HepG2 (cell line): ENCODE measurements at regions not wholly inside any gene's neighbourhood (a gene's known extent, or its start where the extent isn't known, plus 50 kb on each side); places are given as distances from the start of the nearest gene placed in this dataset.

Experiments used
- ARID4A ChIP-seq: sonication (generic); formaldehyde crosslinking; IDR thresholded peaks from 2 replicates; pipeline ENCODE4 v1.5.0; 2020; ENCODE audit warnings: mild to moderate bottlenecking, missing genetic modification reagents, borderline replicate concordance
- ASH2L ChIP-seq: fragments of 300-600, 200-600 bp; sonication (generic); IDR thresholded peaks from 2 replicates; pipeline ENCODE4 v1.7.0; 2017; ENCODE audit warnings: low read depth, mild to moderate bottlenecking, moderate library complexity, mixed read lengths, low read length; ENCODE audit not compliant: insufficient read length
- ATF5 ChIP-seq: sonication (generic); formaldehyde crosslinking; IDR thresholded peaks from 2 replicates; pipeline ENCODE4 v1.4.0; 2020; ENCODE audit warnings: mild to moderate bottlenecking, low read depth, missing genetic modification reagents
- ATF7 ChIP-seq, 2 experiments: fragments of 450-650 bp in 1 of 2; sonication (generic) in 1 of 2; formaldehyde crosslinking in 1 of 2; IDR thresholded peaks; 2 replicates each; pipeline versions ENCODE4 v1.4.0 to v1.6.1; 2016 to 2020; ENCODE audit warnings: antibody characterized with exemption in 1 of 2, mild to moderate bottlenecking in 1 of 2, missing genetic modification reagents in 1 of 2
- CSRNP1 ChIP-seq: sonication (generic); formaldehyde crosslinking; IDR thresholded peaks from 2 replicates; pipeline ENCODE4 v1.8.1; 2023; ENCODE audit warnings: mild to moderate bottlenecking, missing genetic modification reagents
- GTF3A ChIP-seq: sonication (generic); formaldehyde crosslinking; conservative IDR thresholded peaks from 2 replicates; pipeline ENCODE4 v1.4.0; 2020; ENCODE audit warnings: mild to moderate bottlenecking, missing genetic modification reagents
- HOXA7 ChIP-seq: sonication (generic); formaldehyde crosslinking; IDR thresholded peaks from 2 replicates; pipeline ENCODE4 v1.8.1; 2022; ENCODE audit warnings: mild to moderate bottlenecking, missing genetic modification reagents, moderate library complexity
- MED1 ChIP-seq: sonication (generic); formaldehyde crosslinking; IDR thresholded peaks from 2 replicates; pipeline ENCODE4 v1.4.0; 2020; ENCODE audit warnings: missing genetic modification reagents
- MTA3 ChIP-seq: sonication (generic); formaldehyde crosslinking; IDR thresholded peaks from 2 replicates; pipeline ENCODE4 v1.4.0; 2020; ENCODE audit warnings: missing genetic modification reagents
- RBFOX2 ChIP-seq: fragments of 200-400 bp; formaldehyde crosslinking; IDR thresholded peaks from 2 replicates; pipeline ENCODE4 v1.6.1; 2017; ENCODE audit warnings: low read depth, mild to moderate bottlenecking, low read length
- REL ChIP-seq: sonication (generic); formaldehyde crosslinking; conservative IDR thresholded peaks from 2 replicates; pipeline ENCODE4 v1.8.0; 2022; ENCODE audit warnings: mild to moderate bottlenecking, missing genetic modification reagents, moderate library complexity
- SIX1 ChIP-seq: sonication (generic); formaldehyde crosslinking; IDR thresholded peaks from 2 replicates; pipeline ENCODE4 v1.4.0; 2020; ENCODE audit warnings: missing genetic modification reagents, borderline replicate concordance
- TBX3 ChIP-seq: fragments of 450-650 bp; IDR thresholded peaks from 2 replicates; pipeline ENCODE4 v1.6.1; 2017; ENCODE audit warnings: antibody characterized with exemption, mild to moderate bottlenecking, inconsistent platforms, borderline replicate concordance
- TMF1 ChIP-seq: sonication (generic); formaldehyde crosslinking; IDR thresholded peaks from 2 replicates; pipeline ENCODE4 v1.8.1; 2022; ENCODE audit warnings: low read depth, missing genetic modification reagents
- ZFP91 ChIP-seq: sonication (generic); formaldehyde crosslinking; IDR thresholded peaks from 2 replicates; pipeline ENCODE4 v1.9.0; 2022; ENCODE audit warnings: missing genetic modification reagents, mild to moderate bottlenecking, borderline replicate concordance
- ZMYM3 ChIP-seq: sonication (generic); formaldehyde crosslinking; IDR thresholded peaks from 2 replicates; pipeline ENCODE4 v1.5.1; 2020; ENCODE audit warnings: mild to moderate bottlenecking, missing genetic modification reagents
- ZNF124 ChIP-seq: sonication (generic); formaldehyde crosslinking; IDR thresholded peaks from 2 replicates; pipeline ENCODE4 v1.4.0; 2020; ENCODE audit warnings: missing genetic modification reagents
- ZNF207 ChIP-seq: fragments of 450-650 bp; IDR thresholded peaks from 2 replicates; pipeline ENCODE4 v1.6.1; 2016; ENCODE audit warnings: antibody characterized with exemption, borderline replicate concordance
- ZNF570 ChIP-seq: sonication (generic); formaldehyde crosslinking; IDR thresholded peaks from 2 replicates; pipeline ENCODE4 v1.4.0; 2020; ENCODE audit warnings: mild to moderate bottlenecking, missing genetic modification reagents, borderline replicate concordance
- ZNF616 ChIP-seq: sonication (generic); formaldehyde crosslinking; IDR thresholded peaks from 2 replicates; pipeline ENCODE4 v1.5.0; 2020; ENCODE audit warnings: low read depth, mild to moderate bottlenecking, missing genetic modification reagents
- ZNF83 ChIP-seq: sonication (generic); formaldehyde crosslinking; IDR thresholded peaks from 2 replicates; pipeline ENCODE4 v1.4.0; 2020; ENCODE audit warnings: missing genetic modification reagents, mild to moderate bottlenecking, borderline replicate concordance
- ZSCAN12 ChIP-seq: sonication (generic); formaldehyde crosslinking; IDR thresholded peaks from 2 replicates; pipeline ENCODE4 v1.9.0; 2021; ENCODE audit warnings: mild to moderate bottlenecking, missing genetic modification reagents
- ZSCAN25 ChIP-seq: sonication (generic); formaldehyde crosslinking; IDR thresholded peaks from 2 replicates; pipeline ENCODE4 v1.8.0; 2022; ENCODE audit warnings: mild to moderate bottlenecking, missing genetic modification reagents

- TF ChIP-seq TBX3 (peak; percentile 46; the same call in 1 of the 2 replicates), ZNF207 (0 out of 2 replicates have a peak, but pooled peaks have one; percentile 26), RBFOX2 (no peak), ATF5 (CRISPR knock-in tag) (no peak), ZMYM3 (CRISPR knock-in tag) (0 out of 2 replicates have a peak, but pooled peaks have one; percentile 3), MED1 (no peak), TMF1 (no peak), GTF3A (CRISPR knock-in tag) (no peak), HOXA7 (0 out of 2 replicates have a peak, but pooled peaks have one; percentile 43), ARID4A (no peak), REL (CRISPR knock-in tag) (0 out of 2 replicates have a peak, but pooled peaks have one; percentile 33), MTA3 (CRISPR knock-in tag) (no peak), ATF7 (IDR thresholded peaks at IDR 0.05) (no peak), ATF7 (CRISPR knock-in tag; IDR thresholded peaks at IDR 0.05) (no peak), ZFP91 (CRISPR knock-in tag) (0 out of 2 replicates have a peak, but pooled peaks have one; percentile 33), SIX1 (CRISPR knock-in tag) (no peak), ZSCAN12 (no peak), ZNF570 (CRISPR knock-in tag) (no peak), ZNF124 (no peak), ASH2L (no peak), CSRNP1 (CRISPR knock-in tag) (no peak), ZNF616 (CRISPR knock-in tag) (no peak), ZNF83 (CRISPR knock-in tag) (no peak), ZSCAN25 (CRISPR knock-in tag) (no peak)
Measured at GRCh38 chr15:66932634-66933024, 132.8 kb upstream of the SMAD3 start (continued).
